ENCODE measurements at regions not wholly inside any gene's neighbourhood (a gene's known extent, or its start where the extent isn't known, plus 50 kb on each side); places are given as distances from the start of the nearest gene placed in this dataset.

- Histone ChIP-seq H3K36me3 (replicated peaks in 1 of 2; ENCODE audit: control insufficient read depth in 1 of 2, insufficient read depth in 2 of 2, low read length in 2 of 2) (no peaks in the 10 kb centered on the region), H3K9ac (ENCODE audit: insufficient read depth, low read length, poor library complexity, severe bottlenecking) (no peak overlapping the region), H3K4me3 (replicated peaks in 1 of 3; ENCODE audit: low read depth in 2 of 3, low read length in 3 of 3) (no peak overlapping the region), H3K9me3 (replicated peaks in 1 of 2; ENCODE audit: control insufficient read depth in 1 of 2, insufficient read depth in 1 of 2, low read length in 2 of 2) (no peaks in the 10 kb centered on the region), H3K27me3 (ENCODE audit: control insufficient read depth in 2 of 2, insufficient read depth in 2 of 2, low read length in 2 of 2) (no peaks in the 10 kb centered on the region), H3K79me2 (ENCODE audit: insufficient read depth, low read length) (no peaks in the 10 kb centered on the region), H4K20me1 (ENCODE audit: insufficient read depth, low read length) (no peaks in the 10 kb centered on the region), H3K4me2 (replicated peaks; ENCODE audit: extremely low read depth, low read length, poor library complexity, severe bottlenecking) (no peak overlapping the region), H2AFZ (ENCODE audit: insufficient read depth, low read depth, low read length, poor library complexity, severe bottlenecking) (no peak overlapping the region), H3K27ac (ENCODE audit: low read depth in 1 of 2, low read length in 2 of 2) (no peak overlapping the region), H3K4me1 (ENCODE audit: control insufficient read depth in 1 of 2, insufficient read depth in 2 of 2, low read length in 2 of 2) (no peaks in the 10 kb centered on the region)
- H3K4me1 Mint-ChIP-seq: no peaks in the 10 kb centered on the region
- no peaks in the 10 kb centered on the region for H3K36me3 Mint-ChIP-seq
- H3K27ac Mint-ChIP-seq: no peak overlapping the region
- no peak for TF ChIP-seq CTCF (IDR thresholded peaks at IDR 0.05)
- DNase-seq: no peak
- intact Hi-C loops (cut with micrococcal nuclease): no loop called here
- H3K4me3 Mint-ChIP-seq: no peak overlapping the region
- 92% methylated on average over 4 of the region's 6 CpGs for WGBS (ENCODE audit: insufficient coverage)
- peaks cover 9 to 19% (median 13%) of the 10 kb centered on the region in 3 donors for H3K27me3 Mint-ChIP-seq (ENCODE audit: low read depth in 3 of 3)
- H3K9me3 Mint-ChIP-seq: peaks cover 0 to 1% (median 0%) of the 10 kb centered on the region in 7 donors
These were observed 60.9 kb downstream of the SMIM38 start for GRCh38 chr11:69216647-69217051.

GRCh38 chr11:69217276-69218105 is 61.8 kb downstream of the SMIM38 start:
- Histone ChIP-seq H3K27me3 (ENCODE audit: control insufficient read depth in 2 of 2, insufficient read depth in 2 of 2, low read length in 2 of 2) (no peaks in the 10 kb centered on the region), H3K4me1 (ENCODE audit: control insufficient read depth in 1 of 2, insufficient read depth in 2 of 2, low read length in 2 of 2) (no peaks in the 10 kb centered on the region), H3K79me2 (ENCODE audit: insufficient read depth, low read length) (no peaks in the 10 kb centered on the region), H3K36me3 (replicated peaks in 1 of 2; ENCODE audit: control insufficient read depth in 1 of 2, insufficient read depth in 2 of 2, low read length in 2 of 2) (no peaks in the 10 kb centered on the region), H2AFZ (ENCODE audit: insufficient read depth, low read depth, low read length, poor library complexity, severe bottlenecking) (no peak overlapping the region), H3K9me3 (replicated peaks in 1 of 2; ENCODE audit: control insufficient read depth in 1 of 2, insufficient read depth in 1 of 2, low read length in 2 of 2) (no peaks in the 10 kb centered on the region), H4K20me1 (ENCODE audit: insufficient read depth, low read length) (no peaks in the 10 kb centered on the region), H3K27ac (ENCODE audit: low read depth in 1 of 2, low read length in 2 of 2) (no peak overlapping the region), H3K4me2 (replicated peaks; ENCODE audit: extremely low read depth, low read length, poor library complexity, severe bottlenecking) (no peak overlapping the region), H3K4me3 (replicated peaks in 1 of 3; ENCODE audit: low read depth in 2 of 3, low read length in 3 of 3) (no peak overlapping the region), H3K9ac (ENCODE audit: insufficient read depth, low read length, poor library complexity, severe bottlenecking) (no peak overlapping the region)
- H3K4me3 Mint-ChIP-seq: no peak overlapping the region
- intact Hi-C loops (cut with micrococcal nuclease): no loop called here
- no peak for TF ChIP-seq CTCF (IDR thresholded peaks at IDR 0.05)
- H3K9me3 Mint-ChIP-seq: peaks cover 0 to 1% (median 0%) of the 10 kb centered on the region in 7 donors
- no peaks in the 10 kb centered on the region for H3K4me1 Mint-ChIP-seq
- no peaks in the 10 kb centered on the region for H3K36me3 Mint-ChIP-seq
- peaks cover 7 to 17% (median 9%) of the 10 kb centered on the region in 3 donors for H3K27me3 Mint-ChIP-seq (ENCODE audit: low read depth in 3 of 3)
- WGBS (ENCODE audit: insufficient coverage): 95% methylated on average over 9 of the region's 9 CpGs
- H3K27ac Mint-ChIP-seq: no peak overlapping the region
- no peak for DNase-seq
